Spleen (tissue), 7 donors: ENCODE measurements at regions not wholly inside any gene's neighbourhood (a gene's known extent, or its start where the extent isn't known, plus 50 kb on each side); places are given as distances from the start of the nearest gene placed in this dataset.

Experiments
- CTCF ChIP-seq, 11 experiments: fragments of 200-600 bp in 7 of 11; fragments of 450-650 bp in 4 of 11; sonication (generic) in 4 of 11; IDR thresholded peaks in 8 of 11; conservative IDR thresholded peaks in 3 of 11; 1 replicate in 7 of 11; 2 replicates in 4 of 11; pipeline versions ENCODE4 v1.4.0 to v1.8.0; 2016 to 2021; ENCODE audit warnings: antibody characterized with exemption in 11 of 11, inconsistent platforms in 4 of 11, mild to moderate bottlenecking in 1 of 11
- POLR2A ChIP-seq, 3 donors: fragments of 450-650 bp; IDR thresholded peaks; one replicate each; pipeline ENCODE4 v1.5.1; 2017; ENCODE audit warnings: antibody characterized with exemption in 3 of 3, mild to moderate bottlenecking in 1 of 3
- POLR2AphosphoS5 ChIP-seq, 3 donors: sonication (generic); formaldehyde crosslinking; IDR thresholded peaks; one replicate each; pipeline ENCODE4 v1.5.1; 2017; ENCODE audit warnings: antibody characterized with exemption in 3 of 3
- donor health status: DM: no; HTN: no; CAD: no; lungs with moderate emphysema.
- donor health status: DM: no; HTN: no; CAD: no.
- donor health status: DM: no; HTN: no; CAD: no.

DNA sequence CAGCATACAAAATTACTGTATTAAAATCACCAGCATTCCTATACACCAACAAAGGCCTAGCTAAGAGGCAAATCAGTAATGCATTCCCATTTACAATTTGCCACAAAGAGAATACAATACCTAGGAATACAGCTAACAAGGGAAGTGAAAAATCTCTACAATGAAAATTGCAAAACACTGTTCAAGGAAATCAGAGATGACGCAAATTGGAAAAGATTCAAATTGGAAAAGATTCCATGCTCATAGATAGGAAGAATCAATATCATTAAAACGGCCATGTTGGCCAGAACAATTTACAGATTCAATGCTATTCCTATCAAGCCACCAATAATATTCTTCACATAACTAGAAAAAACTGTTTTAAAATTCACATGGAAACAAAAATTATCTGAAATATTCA, 123.0 kb upstream of the ANO5 start:
- no peak for TF ChIP-seq CTCF (IDR thresholded peaks at IDR 0.05 in 8 of 11, conservative IDR thresholded peaks at IDR 0.05 in 3 of 11)
- TF ChIP-seq POLR2A (IDR thresholded peaks at IDR 0.05), result no peak
- TF ChIP-seq POLR2AphosphoS5 (IDR thresholded peaks at IDR 0.05), result no peak
